ENCODE measurements at regions not wholly inside any gene's neighbourhood (a gene's known extent, or its start where the extent isn't known, plus 50 kb on each side); places are given as distances from the start of the nearest gene placed in this dataset.

- TF ChIP-seq CTCF (IDR thresholded peaks at IDR 0.05; ENCODE audit: unreplicated experiment in 3 of 3): no peak
- no peaks in the 10 kb centered on the region for H3K9me3 Mint-ChIP-seq
- peaks cover 28% of the 10 kb centered on the region for H3K4me1 Mint-ChIP-seq
- H3K27ac Mint-ChIP-seq: no peak overlapping the region
- H3K36me3 Mint-ChIP-seq (ENCODE audit: low read depth): no peaks in the 10 kb centered on the region
- no peak overlapping the region for H3K4me3 Mint-ChIP-seq
- peaks cover 10% of the 10 kb centered on the region for H3K27me3 Mint-ChIP-seq (ENCODE audit: low read depth)
These were observed 179.2 kb upstream of the RAB6C start for GRCh38 chr2:129800285-129800684.

- Mint-ChIP-seq H3K4me1 (peaks cover 27% of the 10 kb centered on the region), H3K27ac (peak overlapping the region in 1 of 3 experiments; percentile 71), H3K4me3 (no peak overlapping the region), H3K27me3 (ENCODE audit: low read depth) (peaks cover 8% of the 10 kb centered on the region), H3K36me3 (ENCODE audit: low read depth) (no peaks in the 10 kb centered on the region), H3K9me3 (no peaks in the 10 kb centered on the region)
- TF ChIP-seq CTCF (IDR thresholded peaks at IDR 0.05; ENCODE audit: unreplicated experiment in 3 of 3): no peak
These were observed 178.8 kb upstream of the RAB6C start for GRCh38 chr2:129800686-129801085.

- Mint-ChIP-seq H3K4me1 (peaks cover 27% of the 10 kb centered on the region), H3K9me3 (no peaks in the 10 kb centered on the region)
These were observed 177.9 kb upstream of the RAB6C start for GRCh38 chr2:129801575-129801974.

GRCh38 chr2:129802290-129802689 is 177.2 kb upstream of the RAB6C start:
- Mint-ChIP-seq H3K4me1 (peaks cover 27% of the 10 kb centered on the region), H3K27me3 (ENCODE audit: low read depth) (peaks cover 5% of the 10 kb centered on the region), H3K9me3 (no peaks in the 10 kb centered on the region), H3K36me3 (ENCODE audit: low read depth) (no peaks in the 10 kb centered on the region), H3K27ac (peak overlapping the region in 1 of 3 experiments; percentile 23), H3K4me3 (no peak overlapping the region)
- no peak for TF ChIP-seq CTCF (IDR thresholded peaks at IDR 0.05; ENCODE audit: unreplicated experiment in 3 of 3)

More at GRCh38 chr2:129801575-129801974, 177.9 kb upstream of the RAB6C start:
- peaks cover 5% of the 10 kb centered on the region for H3K27me3 Mint-ChIP-seq (ENCODE audit: low read depth)
- no peak for TF ChIP-seq CTCF (IDR thresholded peaks at IDR 0.05; ENCODE audit: unreplicated experiment in 3 of 3)
- peak overlapping the region in 1 of 3 experiments; percentile 46 for H3K27ac Mint-ChIP-seq
- no peak overlapping the region for H3K4me3 Mint-ChIP-seq
- H3K36me3 Mint-ChIP-seq (ENCODE audit: low read depth): no peaks in the 10 kb centered on the region

GRCh38 chr2:129803032-129803431 is 176.4 kb upstream of the RAB6C start:
- Mint-ChIP-seq H3K27me3 (ENCODE audit: low read depth) (peaks cover 5% of the 10 kb centered on the region), H3K9me3 (no peaks in the 10 kb centered on the region), H3K4me1 (peaks cover 28% of the 10 kb centered on the region), H3K4me3 (no peak overlapping the region), H3K27ac (peak overlapping the region in 1 of 3 experiments; percentile 23), H3K36me3 (ENCODE audit: low read depth) (no peaks in the 10 kb centered on the region)
- TF ChIP-seq CTCF (IDR thresholded peaks at IDR 0.05; ENCODE audit: unreplicated experiment in 3 of 3): no peak

- Mint-ChIP-seq H3K27me3 (ENCODE audit: low read depth) (peaks cover 5% of the 10 kb centered on the region), H3K36me3 (ENCODE audit: low read depth) (no peaks in the 10 kb centered on the region), H3K4me3 (no peak overlapping the region), H3K9me3 (no peaks in the 10 kb centered on the region), H3K4me1 (peaks cover 31% of the 10 kb centered on the region), H3K27ac (no peak overlapping the region)
- no peak for TF ChIP-seq CTCF (IDR thresholded peaks at IDR 0.05; ENCODE audit: unreplicated experiment in 3 of 3)
These were observed 175.6 kb upstream of the RAB6C start for GRCh38 chr2:129803871-129804270.

Data from nephron (organoid).